GM18858 (cell line): ENCODE measurements at regions not wholly inside any gene's neighbourhood (a gene's known extent, or its start where the extent isn't known, plus 50 kb on each side); places are given as distances from the start of the nearest gene placed in this dataset.

Source experiments
- ATAC-seq: cut with Tn5 transposase; IDR thresholded peaks from one replicate; pipeline ENCODE4 v1.9.1; 2021; ENCODE audit not compliant: unreplicated experiment

DNA sequence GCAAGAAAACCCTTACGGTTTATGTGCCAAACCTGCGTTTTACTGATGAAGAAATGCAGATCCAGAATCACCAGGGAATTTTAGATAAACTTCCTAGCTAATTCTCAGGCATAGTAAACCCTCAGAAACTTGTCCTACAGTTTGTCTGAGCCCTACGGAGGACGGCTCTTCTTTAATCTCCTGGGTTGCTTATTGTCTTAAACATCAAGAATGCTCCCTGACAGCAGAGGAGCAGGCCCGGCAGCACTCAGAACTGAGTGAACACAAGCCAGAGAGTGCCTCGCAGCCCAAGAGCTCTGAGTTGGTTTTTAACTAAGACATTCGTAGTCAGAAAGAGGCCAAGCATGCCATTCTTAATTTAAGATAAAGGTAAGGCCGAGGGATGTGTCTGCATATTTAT is 114.7 kb upstream of the ERCC6L2 start:
- no peak for ATAC-seq

DNA sequence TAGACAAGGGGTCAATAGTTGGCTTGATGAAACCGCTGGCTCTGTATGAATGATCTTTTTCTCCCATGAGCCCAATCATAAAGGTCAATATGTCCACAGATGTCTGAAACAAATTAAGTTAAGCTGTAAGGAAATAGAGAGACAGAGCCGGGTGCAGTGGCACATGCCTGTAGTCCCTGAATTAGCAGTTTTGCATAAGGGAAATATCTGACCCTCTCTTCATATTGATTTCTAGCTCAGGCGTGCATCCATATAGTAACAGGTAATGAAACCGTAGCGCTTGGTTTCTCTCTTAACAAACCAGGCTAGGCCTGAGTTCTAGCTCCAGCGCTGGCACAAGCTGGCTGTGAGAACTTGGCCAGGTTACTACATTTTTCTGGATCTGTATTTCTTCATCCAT is 118.1 kb upstream of the ERCC6L2 start:
- ATAC-seq = no peak

DNA sequence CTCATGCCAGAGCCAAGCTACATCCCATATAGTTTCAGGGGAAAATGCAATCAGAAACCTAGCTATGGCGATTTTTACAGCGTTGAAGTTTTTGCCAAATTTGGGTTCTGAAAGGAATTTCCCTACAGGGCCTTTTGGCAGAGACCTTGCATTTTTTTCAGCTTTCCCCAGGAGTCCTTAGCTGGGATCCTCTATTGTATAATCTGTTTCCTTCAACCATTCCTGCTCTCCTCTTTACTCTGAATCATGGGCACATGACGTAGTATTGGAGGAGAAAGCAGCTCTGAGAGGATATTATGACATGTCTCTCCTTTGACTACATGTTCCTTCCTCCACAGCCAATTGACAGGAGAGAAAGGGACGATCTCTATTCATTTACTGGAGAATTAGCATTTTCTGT is 118.5 kb upstream of the ERCC6L2 start:
- ATAC-seq = no peak

DNA sequence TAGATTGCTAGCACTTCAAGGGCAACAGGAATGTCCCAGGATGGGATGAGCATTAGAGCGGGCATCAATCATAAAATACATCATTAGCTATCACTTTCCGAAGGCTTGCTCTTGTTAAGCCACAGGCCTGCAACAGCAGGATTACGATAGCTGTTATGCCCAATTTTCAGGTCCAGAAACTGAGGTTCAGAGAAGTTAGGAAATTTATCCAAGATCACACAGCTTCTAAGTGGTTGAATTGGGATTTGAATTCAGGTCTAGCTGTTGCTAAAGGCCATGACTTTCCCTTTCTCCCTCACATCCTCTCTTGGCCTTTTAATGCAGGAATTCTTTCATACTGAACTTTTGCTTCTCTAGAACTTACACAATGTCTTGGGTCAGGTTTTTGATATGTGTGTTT is 119.4 kb upstream of the ERCC6L2 start:
- no peak for ATAC-seq

DNA sequence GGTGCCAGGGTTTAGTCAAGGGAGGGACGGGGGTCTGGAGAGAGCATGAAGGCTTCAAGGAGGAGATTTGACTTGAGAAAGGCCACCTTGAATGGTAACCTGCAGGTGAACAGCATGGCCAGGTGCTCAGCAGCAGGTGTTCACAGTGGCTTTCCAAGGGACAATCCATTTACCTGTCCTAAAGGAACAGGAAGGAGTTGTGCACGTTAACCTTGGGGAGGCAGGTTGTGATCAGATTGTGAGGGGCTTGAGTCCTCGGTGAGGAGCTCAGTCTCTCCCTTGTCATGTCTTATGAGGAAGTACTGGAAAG is 120.1 kb upstream of the ERCC6L2 start:
- ATAC-seq = no peak

DNA sequence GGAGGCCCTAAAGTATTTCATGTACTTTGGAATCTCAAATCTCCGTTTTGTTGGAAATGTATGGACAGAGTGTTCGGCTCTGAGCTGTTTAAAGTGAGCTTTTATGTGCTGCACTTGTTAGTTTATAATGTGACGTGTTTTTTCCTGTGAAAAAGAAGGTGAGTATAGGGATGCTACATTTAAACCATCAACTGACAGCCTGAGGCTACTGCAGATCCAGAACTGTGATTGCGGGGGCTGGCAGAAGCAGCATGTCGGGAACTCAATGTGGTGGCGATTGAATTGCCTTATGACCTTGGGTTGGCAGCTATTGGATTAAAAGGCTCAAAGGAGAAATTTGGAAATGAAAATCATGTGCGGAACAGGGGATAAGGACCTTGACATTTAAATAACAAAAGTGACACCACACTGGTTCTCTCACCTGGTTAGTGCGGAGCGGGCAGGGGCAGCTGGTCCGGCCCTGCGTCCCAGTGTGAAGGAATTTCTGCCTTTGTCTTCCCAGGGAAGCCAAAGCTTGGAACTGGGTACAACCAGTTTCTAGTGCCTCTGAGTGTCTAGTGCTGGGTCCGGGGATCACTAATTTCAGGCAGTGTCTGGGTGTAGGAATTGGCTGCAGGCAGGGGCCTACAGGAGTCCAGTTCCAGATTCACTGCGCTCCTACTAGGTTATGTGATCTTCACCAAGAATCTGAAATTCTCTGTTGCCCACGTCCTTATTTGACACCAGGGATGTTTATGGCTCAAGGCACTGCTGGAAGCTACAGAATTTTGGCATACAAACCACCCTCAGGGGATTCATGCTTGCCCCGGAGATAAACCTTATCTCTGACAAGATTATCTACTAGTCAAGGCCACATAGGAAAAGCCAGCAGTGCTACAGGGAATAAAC is 120.7 kb upstream of the ERCC6L2 start:
- ATAC-seq = no peak

DNA sequence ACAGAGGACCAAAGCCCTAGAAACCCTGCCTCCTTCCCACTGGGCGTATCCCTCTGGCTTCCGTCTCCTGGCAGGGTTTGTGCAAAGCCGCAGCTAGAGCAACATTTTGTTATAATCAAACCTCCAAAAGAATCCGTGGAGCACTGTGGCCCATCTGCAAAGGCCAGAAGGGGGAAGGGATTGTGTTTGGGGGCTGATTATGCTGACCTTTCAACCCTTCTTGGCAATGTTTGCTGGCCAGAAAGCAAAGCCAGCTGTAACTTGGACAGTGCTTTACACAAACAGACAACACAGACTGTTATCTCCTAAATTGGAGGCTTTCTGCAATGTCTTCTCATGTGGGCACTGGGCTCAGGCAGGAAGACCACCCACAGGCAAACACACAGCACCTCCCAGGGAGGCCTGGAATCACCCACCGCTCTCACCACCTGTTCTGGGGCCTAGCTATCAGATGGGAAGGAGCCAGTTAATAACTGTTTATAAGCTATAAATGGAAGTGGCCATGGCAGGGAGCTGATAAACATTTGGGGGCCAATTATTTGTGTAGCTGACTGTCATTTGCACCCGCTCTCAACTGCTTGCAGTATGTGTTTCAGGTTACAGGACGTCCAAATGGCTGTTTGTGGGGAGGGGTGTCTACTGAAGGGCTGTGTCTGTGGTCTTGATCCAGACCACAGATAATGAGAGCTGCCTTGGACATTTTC is 121.6 kb upstream of the ERCC6L2 start:
- no peak for ATAC-seq

DNA sequence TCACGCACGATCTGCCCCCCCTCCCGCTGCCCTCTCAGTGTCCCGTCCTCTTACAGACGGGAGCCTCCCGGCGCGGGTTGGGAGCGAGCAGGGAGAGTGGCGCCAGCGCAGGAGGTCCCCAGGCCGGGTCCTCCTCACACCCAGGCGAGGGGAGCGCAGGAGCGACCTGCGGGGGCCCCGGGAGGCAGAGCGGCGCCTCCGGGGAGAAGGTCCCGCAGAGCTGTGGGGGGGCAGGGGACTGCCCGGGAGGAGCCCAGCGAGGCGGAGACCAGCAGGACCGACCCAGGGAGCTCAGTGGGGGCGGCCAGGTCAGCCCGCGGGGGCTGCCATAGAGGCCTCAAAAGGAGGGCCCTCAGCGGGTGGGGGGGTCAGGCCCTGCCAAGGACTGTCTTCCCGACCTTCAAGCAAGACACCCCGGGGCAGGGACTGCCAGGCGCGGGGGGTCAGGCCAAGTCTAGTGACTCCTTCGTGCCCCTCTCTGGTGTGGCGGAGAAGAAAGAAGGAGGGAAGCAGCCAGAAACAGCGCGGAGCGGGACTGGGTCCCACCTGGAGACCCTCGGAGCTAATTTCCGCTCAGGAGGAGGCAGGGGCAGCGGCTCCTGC is 123.3 kb upstream of the ERCC6L2 start:
- ATAC-seq = no peak

DNA sequence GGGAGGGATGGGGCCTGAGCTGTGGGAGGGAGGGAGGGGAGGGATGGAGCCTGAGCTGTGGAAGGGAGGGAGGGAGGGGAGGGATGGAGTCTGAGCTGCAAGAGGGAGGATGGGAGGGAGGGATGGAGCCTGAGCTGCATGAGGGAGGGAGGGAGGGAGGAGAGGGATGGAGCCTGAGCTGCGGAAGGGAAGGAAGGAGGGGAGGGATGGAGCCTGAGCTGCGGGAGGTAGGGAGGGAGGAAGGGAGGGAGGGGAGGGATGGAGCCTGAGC is 124.0 kb upstream of the ERCC6L2 start:
- no peak for ATAC-seq

DNA sequence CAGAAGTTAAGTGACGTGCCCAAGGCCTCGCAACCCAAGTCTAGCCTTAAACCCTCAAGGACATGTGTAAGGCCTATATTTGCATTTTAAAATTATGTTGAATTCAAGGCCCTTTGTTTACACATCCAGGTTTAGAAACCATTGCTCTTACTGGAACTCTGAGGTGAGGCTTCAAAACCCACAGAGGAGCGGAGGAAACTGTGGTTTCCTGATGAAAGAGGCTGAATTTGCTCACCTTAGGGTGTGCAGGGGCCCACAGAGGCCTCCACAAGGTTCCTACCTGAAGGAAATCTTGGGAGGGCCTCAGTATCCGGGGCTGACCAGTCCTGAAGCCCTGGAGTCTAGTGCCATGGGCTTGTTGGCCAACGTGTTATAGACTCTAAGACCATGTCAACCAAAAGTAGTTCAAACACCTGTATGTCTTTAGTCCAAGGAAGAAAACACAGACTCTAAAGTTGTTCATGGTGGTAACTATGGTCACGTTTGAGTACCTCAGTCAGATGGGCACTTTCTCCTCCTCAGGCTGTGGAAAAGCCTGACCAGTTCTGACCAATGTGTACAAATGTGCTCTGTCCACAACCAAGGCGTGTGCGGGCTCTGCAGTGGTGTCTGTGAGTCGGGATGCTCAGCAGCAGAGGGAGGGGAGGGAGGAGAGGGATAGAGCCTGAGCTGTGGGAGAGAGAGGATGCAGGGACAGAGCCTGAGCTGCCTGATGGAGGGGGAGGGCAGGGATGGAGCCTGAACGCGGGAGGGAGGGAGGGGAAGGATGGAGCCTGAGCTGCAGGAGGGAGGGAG is 124.6 kb upstream of the ERCC6L2 start:
- no peak for ATAC-seq

DNA sequence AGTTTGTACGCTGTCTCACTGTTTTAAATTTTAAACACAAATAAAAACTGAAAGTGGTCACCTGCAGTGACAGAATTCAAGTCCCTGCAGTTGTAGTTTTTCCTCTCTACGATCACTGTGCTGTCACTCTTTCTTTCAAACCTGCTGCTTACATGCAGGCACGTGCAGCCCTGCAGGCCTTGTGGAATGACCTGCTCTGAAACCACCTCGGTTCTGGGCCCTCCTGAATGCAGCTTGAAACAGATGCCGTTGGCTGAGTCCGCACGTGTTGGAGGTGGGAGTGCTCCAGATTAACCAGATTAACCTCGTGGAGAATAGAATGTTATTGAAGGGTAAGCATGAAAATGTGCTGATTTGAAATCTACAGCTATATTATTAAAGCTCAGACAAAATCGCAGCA is 126.0 kb upstream of the ERCC6L2 start:
- ATAC-seq = no peak

DNA sequence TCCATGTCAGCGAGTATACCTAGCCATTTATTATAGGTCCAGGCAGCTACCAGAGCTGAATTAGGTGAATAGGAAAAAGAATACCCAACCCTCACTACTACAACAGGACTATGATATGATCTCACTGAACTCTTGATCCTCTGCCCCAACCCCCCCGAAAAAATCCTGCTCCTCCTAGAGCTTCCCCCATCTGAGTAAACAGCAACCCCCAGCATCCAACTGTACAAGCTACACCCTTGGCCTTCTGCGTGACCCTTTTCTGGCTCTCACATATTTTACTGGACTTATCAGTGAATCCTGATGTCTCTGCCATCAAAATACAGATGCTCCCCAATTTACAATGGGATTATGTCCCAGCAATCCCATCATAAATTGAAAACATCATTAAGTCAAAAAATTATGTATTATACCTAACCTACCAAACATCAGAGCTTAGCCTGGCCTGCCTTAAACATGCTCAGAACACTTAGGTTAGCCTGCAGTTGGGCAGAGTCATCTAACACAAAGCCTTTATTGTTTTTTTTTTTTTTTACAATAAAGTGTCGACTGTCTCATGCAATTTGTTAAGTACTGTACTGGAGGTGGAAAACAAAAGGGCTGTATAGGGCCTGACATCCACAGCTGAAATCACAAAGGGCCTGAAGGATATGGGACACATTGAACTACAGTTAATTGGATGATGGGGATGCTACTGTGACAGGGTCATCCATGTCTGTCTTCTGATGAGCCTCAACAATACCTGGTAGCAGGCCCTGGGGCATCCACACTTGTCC is 128.9 kb upstream of the ERCC6L2 start:
- no peak for ATAC-seq

DNA sequence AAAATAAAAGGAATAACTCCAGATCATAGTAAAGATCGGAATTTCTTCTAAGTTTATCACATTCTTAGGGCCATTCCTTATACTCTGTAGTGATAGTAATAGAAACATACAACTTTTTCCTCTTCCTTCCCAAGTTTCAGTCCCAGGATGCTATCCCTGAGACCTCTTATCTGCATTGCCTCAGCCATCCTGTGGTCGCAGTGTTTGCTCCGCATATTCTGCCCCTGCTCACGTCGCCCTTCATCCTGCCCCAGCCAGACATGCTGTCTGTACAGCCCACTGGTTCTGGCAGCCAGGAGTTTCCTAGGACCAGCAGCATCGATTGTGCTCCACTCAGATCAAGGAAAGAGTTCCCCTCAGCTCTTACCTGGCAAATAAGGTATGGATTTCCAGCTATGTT is 132.7 kb upstream of the ERCC6L2 start:
- ATAC-seq = no peak

DNA sequence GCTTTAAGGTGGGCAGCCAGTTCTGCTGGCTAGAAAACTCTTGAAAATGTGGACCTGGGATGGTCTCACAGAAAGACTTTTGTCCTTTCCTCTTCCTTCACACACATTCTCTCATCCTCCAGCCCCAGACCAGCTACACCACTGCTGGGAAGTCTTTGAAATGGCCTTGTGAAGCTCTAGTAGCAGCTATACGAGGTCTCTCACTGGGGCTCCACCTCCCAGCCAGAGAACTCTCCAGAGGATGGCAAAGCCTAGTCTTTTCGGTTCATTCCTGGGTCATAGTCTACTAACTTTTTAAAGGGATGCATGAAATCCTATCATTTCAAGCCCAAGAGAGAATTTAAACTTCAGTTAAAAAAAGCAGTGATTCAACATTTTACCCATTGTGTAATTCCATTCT is 133.9 kb upstream of the ERCC6L2 start:
- ATAC-seq = no peak

DNA sequence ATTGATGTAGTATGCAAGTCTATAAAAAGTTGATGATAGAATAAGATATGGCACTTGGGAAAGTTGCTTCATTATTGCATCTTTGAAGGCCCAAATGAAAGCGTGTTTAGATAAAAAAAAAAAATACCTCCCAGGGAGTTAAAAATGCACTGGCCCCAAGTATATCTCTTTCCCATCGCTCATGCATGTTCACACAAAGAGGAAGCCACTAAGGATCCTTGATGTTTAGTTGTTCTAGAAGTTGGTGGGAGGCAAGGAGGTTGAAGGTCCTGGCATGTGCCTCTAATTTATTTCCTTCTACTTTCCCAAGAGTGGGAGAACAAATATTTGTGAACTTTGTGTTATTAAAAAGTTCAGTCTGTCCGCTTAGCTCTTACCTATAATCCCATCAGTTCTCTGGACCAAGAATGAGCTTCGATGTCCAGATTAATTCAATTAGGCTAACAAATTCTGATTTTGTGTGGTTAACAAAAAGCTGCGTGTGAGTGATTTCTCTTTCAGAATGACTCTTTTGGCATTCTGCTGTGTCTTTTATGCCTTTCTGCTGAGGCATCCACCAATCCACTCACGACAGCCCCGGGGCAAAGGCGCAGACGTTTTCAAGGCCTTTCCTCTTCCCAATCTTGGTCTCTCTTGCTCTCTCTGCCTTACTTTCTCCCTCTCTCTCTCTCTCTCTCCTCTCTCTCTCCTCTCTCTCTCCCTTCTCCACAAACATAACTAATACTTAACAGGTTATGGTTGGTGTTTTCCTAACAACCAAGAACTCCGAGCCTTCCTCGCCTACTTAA is 135.1 kb upstream of the ERCC6L2 start:
- no peak for ATAC-seq

DNA sequence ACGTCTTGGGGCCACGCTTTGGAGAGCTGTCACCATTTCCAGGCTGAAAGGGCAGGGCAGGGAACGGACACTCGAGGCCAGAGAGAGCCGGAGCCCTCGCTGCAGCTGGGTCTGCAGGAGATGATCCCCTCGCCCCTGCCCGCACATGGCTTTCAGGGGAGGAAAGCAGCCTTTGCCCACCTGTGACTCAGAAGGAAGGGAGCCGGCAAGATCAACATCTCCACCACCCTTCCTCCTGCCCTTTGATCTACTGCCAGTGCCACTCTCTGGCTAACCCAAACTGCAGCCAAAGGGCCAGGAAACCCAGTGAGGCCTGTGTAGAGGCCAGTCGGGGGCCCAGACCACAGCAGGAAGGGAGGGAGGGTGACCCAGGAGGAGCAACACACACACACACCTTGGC is 137.1 kb upstream of the ERCC6L2 start:
- ATAC-seq = no peak

DNA sequence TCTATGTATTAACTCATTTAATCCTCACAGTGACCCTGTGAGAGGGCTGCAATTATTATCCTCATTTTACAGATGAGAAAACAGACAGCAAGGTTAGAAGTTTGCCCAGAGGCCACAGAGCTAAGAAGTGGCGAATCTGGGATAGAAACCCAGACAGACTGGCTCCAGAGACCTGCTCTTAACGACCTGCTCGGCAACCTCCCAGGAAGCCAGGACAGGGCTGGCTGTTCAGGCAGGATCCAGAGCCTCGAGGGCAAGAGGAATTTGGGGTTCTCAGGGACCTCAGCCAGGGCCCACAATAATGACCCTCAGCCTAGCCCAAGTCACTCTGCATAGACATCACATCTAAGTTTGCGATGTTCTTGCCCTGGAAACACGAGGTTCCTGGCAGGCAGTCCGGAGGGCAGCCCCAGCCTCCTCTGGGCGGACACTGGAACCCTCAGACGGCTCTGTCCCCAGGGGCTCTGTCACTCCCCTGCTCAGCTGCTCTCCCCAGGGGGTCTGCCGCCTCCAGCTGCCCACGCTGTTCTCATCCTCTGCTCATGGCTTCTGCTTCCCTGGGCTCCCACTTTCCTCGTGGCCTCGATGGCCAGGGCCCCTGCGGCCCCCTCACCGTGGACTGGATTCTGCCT is 138.5 kb upstream of the ERCC6L2 start:
- ATAC-seq = no peak

DNA sequence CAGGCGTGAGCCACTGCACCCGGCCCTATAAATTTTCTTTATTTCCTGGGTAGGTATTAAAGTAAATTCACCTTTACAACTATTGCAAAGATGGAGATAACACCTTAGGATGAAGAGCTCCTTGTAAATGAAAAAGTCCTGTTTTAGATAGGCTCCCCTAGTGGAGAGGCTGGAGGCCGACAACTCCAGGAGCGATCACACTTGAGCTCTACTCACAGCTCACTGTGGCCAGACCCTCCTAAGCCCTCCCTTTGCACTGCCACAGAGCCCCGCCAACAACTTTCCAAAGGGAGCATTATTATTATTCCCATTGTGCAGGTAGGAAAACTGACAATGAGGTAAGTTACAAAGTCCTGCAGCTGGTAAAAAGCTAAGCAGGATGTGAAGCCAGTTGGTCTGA is 139.1 kb upstream of the ERCC6L2 start:
- no peak for ATAC-seq

DNA sequence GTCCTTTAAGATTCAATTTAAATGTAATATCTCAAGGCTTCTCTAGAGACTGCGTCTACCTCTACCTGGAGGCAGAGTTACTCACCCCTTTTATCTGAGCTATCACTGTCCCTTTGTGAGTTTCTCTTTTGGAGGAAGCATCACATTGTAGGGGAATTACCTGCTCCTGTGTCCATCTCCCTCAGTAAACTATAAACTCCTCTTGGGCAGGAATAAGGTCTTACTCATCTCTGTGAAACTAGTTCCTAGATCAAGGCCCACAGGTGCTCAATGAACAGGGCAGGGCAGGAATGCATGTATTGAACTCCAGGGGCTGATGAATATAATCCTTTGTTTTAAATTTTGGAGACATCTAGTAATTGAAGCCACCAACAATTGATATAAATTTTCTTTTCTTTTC is 139.8 kb upstream of the ERCC6L2 start:
- no peak for ATAC-seq
